ENCODE measurements at regions not wholly inside any gene's neighbourhood (a gene's known extent, or its start where the extent isn't known, plus 50 kb on each side); places are given as distances from the start of the nearest gene placed in this dataset.

DNA sequence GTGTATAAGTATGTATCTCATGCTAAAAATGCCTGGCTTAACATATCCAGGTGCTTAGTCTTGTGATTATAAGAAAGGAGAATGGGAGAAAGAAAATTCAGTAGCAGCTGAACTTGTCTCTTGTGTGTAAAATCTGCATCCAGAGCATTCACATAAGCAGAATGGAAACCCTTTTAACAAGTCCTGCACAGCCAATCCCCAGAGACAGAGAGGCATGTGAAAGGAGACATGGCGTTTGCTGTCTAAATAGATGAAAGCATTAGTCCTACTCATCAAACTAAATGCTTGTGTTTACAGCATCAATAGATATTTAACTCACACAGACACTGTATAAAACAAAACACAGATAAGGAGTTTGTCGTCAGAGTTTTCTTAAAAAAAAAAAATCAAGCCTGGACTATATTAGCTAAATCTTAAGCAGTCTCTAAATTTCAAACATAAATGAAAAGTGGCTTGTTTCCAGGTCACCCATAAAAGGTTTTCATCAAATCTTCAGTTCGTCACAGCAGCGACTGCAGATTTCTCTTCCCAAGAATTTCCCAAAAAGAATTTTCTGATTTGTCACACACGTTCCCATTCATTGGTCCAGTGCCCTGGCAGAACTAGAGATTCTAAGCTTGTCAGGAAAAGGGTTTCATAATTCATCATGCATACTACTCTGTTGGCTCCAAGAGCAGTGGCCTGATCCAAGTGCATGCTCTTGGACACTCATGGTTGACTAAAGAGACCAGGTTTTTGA, 249.2 kb downstream of the BTG1 start:
- TF ChIP-seq, protein P1, sequence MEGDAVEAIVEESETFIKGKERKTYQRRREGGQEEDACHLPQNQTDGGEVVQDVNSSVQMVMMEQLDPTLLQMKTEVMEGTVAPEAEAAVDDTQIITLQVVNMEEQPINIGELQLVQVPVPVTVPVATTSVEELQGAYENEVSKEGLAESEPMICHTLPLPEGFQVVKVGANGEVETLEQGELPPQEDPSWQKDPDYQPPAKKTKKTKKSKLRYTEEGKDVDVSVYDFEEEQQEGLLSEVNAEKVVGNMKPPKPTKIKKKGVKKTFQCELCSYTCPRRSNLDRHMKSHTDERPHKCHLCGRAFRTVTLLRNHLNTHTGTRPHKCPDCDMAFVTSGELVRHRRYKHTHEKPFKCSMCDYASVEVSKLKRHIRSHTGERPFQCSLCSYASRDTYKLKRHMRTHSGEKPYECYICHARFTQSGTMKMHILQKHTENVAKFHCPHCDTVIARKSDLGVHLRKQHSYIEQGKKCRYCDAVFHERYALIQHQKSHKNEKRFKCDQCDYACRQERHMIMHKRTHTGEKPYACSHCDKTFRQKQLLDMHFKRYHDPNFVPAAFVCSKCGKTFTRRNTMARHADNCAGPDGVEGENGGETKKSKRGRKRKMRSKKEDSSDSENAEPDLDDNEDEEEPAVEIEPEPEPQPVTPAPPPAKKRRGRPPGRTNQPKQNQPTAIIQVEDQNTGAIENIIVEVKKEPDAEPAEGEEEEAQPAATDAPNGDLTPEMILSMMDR (IDR thresholded peaks at IDR 0.05): no peak
- TF ChIP-seq EP300 (IDR thresholded peaks at IDR 0.05): no peak
- TF ChIP-seq POLR2A (IDR thresholded peaks at IDR 0.05): no peak
- TF ChIP-seq POLR2AphosphoS5 (IDR thresholded peaks at IDR 0.05): peak; percentile 80
